ENCODE measurements at regions not wholly inside any gene's neighbourhood (a gene's known extent, or its start where the extent isn't known, plus 50 kb on each side); places are given as distances from the start of the nearest gene placed in this dataset.

DNA sequence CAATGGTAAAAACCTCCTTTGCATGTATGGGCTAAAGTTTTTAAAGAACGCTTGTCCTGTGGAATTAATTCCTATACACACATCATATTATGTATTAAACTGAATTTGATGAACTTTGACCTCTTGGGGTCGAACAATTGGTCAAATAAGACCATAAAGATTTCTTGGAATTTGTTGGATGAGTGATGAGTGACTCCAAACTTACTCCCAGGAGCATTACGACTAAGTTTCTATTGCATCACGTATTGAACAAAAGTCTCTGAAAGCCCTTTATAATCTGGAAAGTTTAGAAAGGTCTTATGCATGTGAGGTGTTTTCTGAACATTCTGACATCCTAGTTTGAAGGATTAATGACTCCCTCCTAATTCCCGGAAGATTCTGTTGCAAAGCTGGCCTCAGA, 126.9 kb upstream of the BMP5 start:
- TF ChIP-seq POLR2A (IDR thresholded peaks at IDR 0.05), result no peak
- TF ChIP-seq, protein P1, sequence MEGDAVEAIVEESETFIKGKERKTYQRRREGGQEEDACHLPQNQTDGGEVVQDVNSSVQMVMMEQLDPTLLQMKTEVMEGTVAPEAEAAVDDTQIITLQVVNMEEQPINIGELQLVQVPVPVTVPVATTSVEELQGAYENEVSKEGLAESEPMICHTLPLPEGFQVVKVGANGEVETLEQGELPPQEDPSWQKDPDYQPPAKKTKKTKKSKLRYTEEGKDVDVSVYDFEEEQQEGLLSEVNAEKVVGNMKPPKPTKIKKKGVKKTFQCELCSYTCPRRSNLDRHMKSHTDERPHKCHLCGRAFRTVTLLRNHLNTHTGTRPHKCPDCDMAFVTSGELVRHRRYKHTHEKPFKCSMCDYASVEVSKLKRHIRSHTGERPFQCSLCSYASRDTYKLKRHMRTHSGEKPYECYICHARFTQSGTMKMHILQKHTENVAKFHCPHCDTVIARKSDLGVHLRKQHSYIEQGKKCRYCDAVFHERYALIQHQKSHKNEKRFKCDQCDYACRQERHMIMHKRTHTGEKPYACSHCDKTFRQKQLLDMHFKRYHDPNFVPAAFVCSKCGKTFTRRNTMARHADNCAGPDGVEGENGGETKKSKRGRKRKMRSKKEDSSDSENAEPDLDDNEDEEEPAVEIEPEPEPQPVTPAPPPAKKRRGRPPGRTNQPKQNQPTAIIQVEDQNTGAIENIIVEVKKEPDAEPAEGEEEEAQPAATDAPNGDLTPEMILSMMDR (IDR thresholded peaks at IDR 0.05), result no peak
- no peak for TF ChIP-seq EP300 (IDR thresholded peaks at IDR 0.05)
